Calu3 (cell line): ENCODE measurements at regions not wholly inside any gene's neighbourhood (a gene's known extent, or its start where the extent isn't known, plus 50 kb on each side); places are given as distances from the start of the nearest gene placed in this dataset.
"Not testable (repeated sequence)": the region's sequence is repeated elsewhere in the genome, so short reads cannot be mapped to it uniquely, and the experiment has no call there.

ENCODE experiments used
- BruUV-seq: library from RNA; stranded (reverse); fragments of 400-500 nt; replicated peaks from 2 replicates; lab custom pipeline; 2021; lab: Mats Ljungman, UMichigan
- CTCF ChIA-PET: fragments of 300-600 bp; sonication (Branson Sonifier 250); formaldehyde crosslinking; loops from one replicate; lab custom pipeline; 2022; ENCODE audit warnings: antibody characterized with exemption; lab: Charles Lee
- DNase-seq: peaks from one replicate; pipeline ENCODE4 v3.0.0; 2022
- H3K27ac Mint-ChIP-seq: one replicate; pipeline ENCODE4 v1.8.0; 2022; ENCODE audit warnings: mixed read lengths; ENCODE audit not compliant: unreplicated experiment
- H3K27me3 Mint-ChIP-seq: one replicate; pipeline ENCODE4 v1.8.0; 2022; ENCODE audit warnings: mixed read lengths; ENCODE audit not compliant: unreplicated experiment
- H3K36me3 Mint-ChIP-seq: one replicate; pipeline ENCODE4 v1.8.0; 2022; ENCODE audit warnings: mild to moderate bottlenecking, moderate library complexity, mixed read lengths; ENCODE audit not compliant: insufficient read depth, unreplicated experiment
- H3K4me1 Mint-ChIP-seq: one replicate; pipeline ENCODE4 v1.8.0; 2022; ENCODE audit warnings: mild to moderate bottlenecking, low read depth, mixed read lengths; ENCODE audit not compliant: unreplicated experiment
- H3K4me3 Mint-ChIP-seq: one replicate; pipeline ENCODE4 v1.8.0; 2022; ENCODE audit warnings: mild to moderate bottlenecking, low read depth, moderate library complexity, mixed read lengths; ENCODE audit not compliant: unreplicated experiment
- H3K9me3 Mint-ChIP-seq: one replicate; pipeline ENCODE4 v1.8.0; 2022; ENCODE audit warnings: low read depth, mixed read lengths; ENCODE audit not compliant: unreplicated experiment
- intact Hi-C: fragments of 100-400 bp; cut with micrococcal nuclease; formaldehyde crosslinking; loops from one replicate; pipeline ENCODE4 v1.10.0; 2022; ENCODE audit not compliant: unreplicated experiment
- TF ChIP-seq, protein P1 (sequence below): fragments of 200-600 bp; IDR thresholded peaks from one replicate; pipeline ENCODE4 v1.8.0; 2022; ENCODE audit warnings: antibody characterized with exemption; ENCODE audit not compliant: unreplicated experiment

DNA sequence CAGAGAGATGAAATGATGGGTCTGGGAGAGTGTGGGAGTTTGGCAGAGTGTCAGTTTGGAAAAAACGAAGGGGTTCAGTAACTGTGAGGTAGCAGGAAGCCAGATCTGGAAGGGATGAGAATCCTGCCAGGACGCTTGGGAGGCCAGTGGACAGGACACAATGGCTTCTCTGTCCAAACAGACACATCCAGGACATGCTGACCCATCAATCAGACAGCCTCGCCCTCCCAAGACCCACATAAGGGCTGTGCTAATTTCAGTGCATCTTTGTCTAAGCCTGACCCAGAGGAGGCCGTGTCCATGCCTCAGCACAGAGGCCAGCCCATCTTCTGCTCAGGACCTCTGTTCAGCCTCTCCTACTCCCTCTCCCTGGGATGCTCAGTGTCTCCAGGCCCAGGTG is 576.5 kb upstream of the B3GAT1 start:
- Mint-ChIP-seq H3K36me3 (no peaks in the 10 kb centered on the region), H3K4me1 (no peaks in the 10 kb centered on the region), H3K27ac (no peak overlapping the region), H3K4me3 (no peak overlapping the region), H3K9me3 (peaks cover 35% of the 10 kb centered on the region), H3K27me3 (no peaks in the 10 kb centered on the region)
- TF ChIP-seq, protein P1, sequence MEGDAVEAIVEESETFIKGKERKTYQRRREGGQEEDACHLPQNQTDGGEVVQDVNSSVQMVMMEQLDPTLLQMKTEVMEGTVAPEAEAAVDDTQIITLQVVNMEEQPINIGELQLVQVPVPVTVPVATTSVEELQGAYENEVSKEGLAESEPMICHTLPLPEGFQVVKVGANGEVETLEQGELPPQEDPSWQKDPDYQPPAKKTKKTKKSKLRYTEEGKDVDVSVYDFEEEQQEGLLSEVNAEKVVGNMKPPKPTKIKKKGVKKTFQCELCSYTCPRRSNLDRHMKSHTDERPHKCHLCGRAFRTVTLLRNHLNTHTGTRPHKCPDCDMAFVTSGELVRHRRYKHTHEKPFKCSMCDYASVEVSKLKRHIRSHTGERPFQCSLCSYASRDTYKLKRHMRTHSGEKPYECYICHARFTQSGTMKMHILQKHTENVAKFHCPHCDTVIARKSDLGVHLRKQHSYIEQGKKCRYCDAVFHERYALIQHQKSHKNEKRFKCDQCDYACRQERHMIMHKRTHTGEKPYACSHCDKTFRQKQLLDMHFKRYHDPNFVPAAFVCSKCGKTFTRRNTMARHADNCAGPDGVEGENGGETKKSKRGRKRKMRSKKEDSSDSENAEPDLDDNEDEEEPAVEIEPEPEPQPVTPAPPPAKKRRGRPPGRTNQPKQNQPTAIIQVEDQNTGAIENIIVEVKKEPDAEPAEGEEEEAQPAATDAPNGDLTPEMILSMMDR: no peak
- no TSS peak for BruUV-seq
- no peak for DNase-seq
- intact Hi-C loops: no loop called here
- CTCF ChIA-PET: no interaction called here

DNA sequence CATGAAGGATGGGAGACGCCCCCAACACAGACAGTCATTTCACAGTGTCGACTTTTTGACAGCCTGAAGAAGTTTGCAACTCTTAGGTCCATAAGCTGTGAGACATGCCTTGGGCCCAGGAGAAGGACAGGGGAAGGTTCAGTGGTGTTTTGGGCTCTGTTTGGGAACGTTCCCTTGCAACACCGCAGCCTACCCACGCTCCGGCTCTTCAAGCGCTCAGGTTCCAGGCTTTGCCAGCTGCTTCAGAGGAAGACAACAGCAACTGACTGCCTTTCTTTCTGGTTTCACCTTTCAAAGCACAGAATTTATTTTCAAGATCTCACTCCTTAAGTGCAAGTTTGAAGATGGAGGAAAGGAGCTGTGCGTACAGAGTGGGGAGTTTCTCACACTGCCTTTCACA is 575.8 kb upstream of the B3GAT1 start:
- Mint-ChIP-seq H3K27me3 (no peaks in the 10 kb centered on the region), H3K9me3 (peaks cover 33% of the 10 kb centered on the region), H3K36me3 (no peaks in the 10 kb centered on the region), H3K27ac (no peak overlapping the region), H3K4me3 (no peak overlapping the region), H3K4me1 (no peaks in the 10 kb centered on the region)
- no TSS peak for BruUV-seq
- intact Hi-C loops: no loop called here
- TF ChIP-seq, protein P1: no peak
- CTCF ChIA-PET: no interaction called here
- no peak for DNase-seq

DNA sequence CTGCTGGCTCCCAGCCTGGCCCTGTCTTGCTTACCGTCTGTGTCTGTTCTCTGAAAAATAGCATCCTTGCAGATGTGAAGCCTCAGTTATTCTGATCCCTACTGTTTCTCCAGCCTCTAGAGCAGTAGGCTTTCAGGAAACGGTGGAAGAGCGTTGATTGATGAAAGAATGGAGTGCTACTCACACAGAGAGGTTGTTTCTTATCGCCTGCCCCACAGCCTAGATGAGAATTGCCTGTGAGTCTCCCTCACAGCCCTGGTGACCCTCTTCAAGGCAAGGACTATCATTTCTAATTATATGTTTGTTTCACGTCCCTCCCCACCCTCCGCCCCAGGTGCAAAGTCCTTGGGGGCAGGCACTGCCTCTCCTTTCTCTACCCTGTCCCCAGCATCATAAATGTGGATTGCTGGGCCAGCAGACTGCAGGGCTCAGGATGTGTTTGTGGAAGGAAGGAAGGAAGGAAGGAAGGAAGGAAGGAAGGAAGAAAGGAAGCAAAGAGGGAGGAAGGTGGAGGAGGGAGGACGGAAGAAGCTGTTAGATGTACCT is 575.3 kb upstream of the B3GAT1 start:
- no peaks in the 10 kb centered on the region for H3K36me3 Mint-ChIP-seq
- CTCF ChIA-PET: no interaction called here
- DNase-seq: no peak
- intact Hi-C loops: no loop called here
- H3K27ac Mint-ChIP-seq: no peak overlapping the region
- TF ChIP-seq, protein P1: no peak
- no peak overlapping the region for H3K4me3 Mint-ChIP-seq
- no peaks in the 10 kb centered on the region for H3K27me3 Mint-ChIP-seq
- H3K4me1 Mint-ChIP-seq: no peaks in the 10 kb centered on the region
- no TSS peak for BruUV-seq
- H3K9me3 Mint-ChIP-seq: peaks cover 37% of the 10 kb centered on the region

DNA sequence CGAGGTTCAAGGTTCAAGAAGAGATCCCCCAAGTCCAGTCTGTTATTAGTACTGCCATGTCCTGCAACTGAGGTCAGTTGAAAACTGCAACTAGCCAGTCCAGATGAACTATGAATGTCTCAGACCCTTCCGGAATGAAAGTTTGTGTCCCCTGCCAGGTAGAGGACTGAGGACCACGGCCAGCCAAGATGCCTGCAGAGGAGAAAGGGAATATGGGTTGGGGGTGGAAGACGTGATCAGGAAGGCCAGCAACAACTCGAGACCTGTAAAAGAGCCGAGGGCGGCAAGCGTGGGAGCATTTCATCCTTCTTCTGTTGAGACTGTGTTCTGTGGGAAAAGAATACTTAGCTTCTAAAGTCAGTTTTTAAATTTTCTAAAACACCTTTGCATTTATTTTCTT is 572.4 kb upstream of the B3GAT1 start:
- BruUV-seq: no TSS peak
- no peak for DNase-seq
- Mint-ChIP-seq H3K27me3 (no peaks in the 10 kb centered on the region), H3K36me3 (no peaks in the 10 kb centered on the region), H3K9me3 (peaks cover 30% of the 10 kb centered on the region), H3K27ac (no peak overlapping the region), H3K4me1 (no peaks in the 10 kb centered on the region), H3K4me3 (no peak overlapping the region)
- TF ChIP-seq, protein P1: no peak
- CTCF ChIA-PET: no interaction called here
- intact Hi-C loops: no loop called here

DNA sequence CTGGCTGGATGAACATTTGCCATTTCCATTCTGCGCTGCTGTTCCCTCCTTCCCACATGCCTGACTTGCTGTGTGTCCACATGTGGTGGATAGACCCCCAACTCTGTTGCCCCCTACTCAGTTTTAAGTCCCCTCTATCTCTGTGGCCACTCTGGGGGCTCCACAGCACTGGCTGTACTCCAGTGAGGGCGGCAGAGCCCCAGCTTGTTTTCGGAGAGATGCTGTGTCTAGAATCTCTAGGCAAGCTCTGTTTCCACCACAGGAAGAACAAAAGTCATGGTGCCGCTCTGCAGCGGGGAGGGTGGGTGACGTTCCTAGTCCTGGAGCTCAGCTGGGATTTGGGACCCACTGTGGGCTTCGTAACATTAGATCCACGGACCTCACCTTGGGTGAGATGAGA is 570.4 kb upstream of the B3GAT1 start:
- intact Hi-C loops, H3K4me1 Mint-ChIP-seq, H3K4me3 Mint-ChIP-seq, H3K36me3 Mint-ChIP-seq, H3K27me3 Mint-ChIP-seq, DNase-seq, BruUV-seq, CTCF ChIA-PET, H3K27ac Mint-ChIP-seq: not testable (repeated sequence)
- peaks cover 25% of the 10 kb centered on the region for H3K9me3 Mint-ChIP-seq
